GM12878 (cell line): ENCODE measurements at regions not wholly inside any gene's neighbourhood (a gene's known extent, or its start where the extent isn't known, plus 50 kb on each side); places are given as distances from the start of the nearest gene placed in this dataset.

ENCODE experiments used
- ATAC-seq: fragments of 200-7000 bp; cut with Tn5 transposase; 3 replicates; pipeline ENCODE4 v1.9.1; 2020; ENCODE audit warnings: mild to moderate bottlenecking, moderate library complexity
- BruUV-seq: library from RNA; stranded (reverse); fragments of 400-500 nt; replicated peaks from 2 replicates; lab custom pipeline; 2021; lab: Mats Ljungman, UMichigan
- CTCF ChIA-PET: fragments of 300-600 bp; sonication (Branson Sonifier 250); formaldehyde crosslinking; extraction: SDS; loops from one replicate; lab custom pipeline; 2021; ENCODE audit warnings: inconsistent platforms; lab: Yijun Ruan, JAX
- POLR2A ChIA-PET: fragments of 350-600 bp; formaldehyde crosslinking; extraction: SDS; loops from one replicate; lab custom pipeline; 2021; ENCODE audit warnings: inconsistent platforms; lab: Charles Lee
- RAD21 ChIA-PET: fragments of 300-600 bp; sonication (Branson Sonifier 250); formaldehyde crosslinking; loops from one replicate; lab custom pipeline; 2023; ENCODE audit warnings: antibody characterized with exemption; ENCODE audit not compliant: unreplicated experiment; lab: Charles Lee
- SMC1A ChIA-PET: fragments of 300-600 bp; sonication (Branson Sonifier 250); formaldehyde crosslinking; loops from one replicate; lab custom pipeline; 2023; ENCODE audit not compliant: unreplicated experiment, uncharacterized antibody; lab: Charles Lee
- DNase-seq: peaks from one replicate; pipeline ENCODE4 v3.0.0-alpha.2; 2011; ENCODE audit warnings: low read depth, low spot score
- FAIRE-seq: peaks from 3 replicates; lab custom pipeline; 2011; peaks lifted over from hg19 to GRCh38; lab: Jason Lieb, UNC
- H2AFZ ChIP-seq: 2 replicates; pipeline ENCODE4 v1.6.0; 2011; ENCODE audit warnings: low read depth, low read length, control low read depth; ENCODE audit not compliant: control insufficient read depth
- H3K27ac ChIP-seq: 2 replicates; pipeline ENCODE4 v1.5.1; 2011; ENCODE audit warnings: control low read depth; ENCODE audit not compliant: control insufficient read depth, insufficient read depth
- H3K27me3 ChIP-seq, 2 experiments: replicated peaks in 1 of 2; 2 replicates each; pipeline versions ENCODE4 v1.6.0 to v1.6.1; 2011; ENCODE audit warnings: low read length in 1 of 2; ENCODE audit not compliant: control insufficient read depth in 2 of 2, insufficient read depth in 2 of 2
- H3K36me3 ChIP-seq, 2 experiments: 2 replicates each; pipeline ENCODE4 v1.5.1; 2011; ENCODE audit warnings: low read length in 1 of 2; ENCODE audit not compliant: control insufficient read depth in 2 of 2, insufficient read depth in 2 of 2
- H3K4me1 ChIP-seq: 2 replicates; pipeline ENCODE4 v1.6.1; 2011; ENCODE audit warnings: mild to moderate bottlenecking, low read length, moderate library complexity, mixed read lengths; ENCODE audit not compliant: control insufficient read depth, insufficient read depth
- H3K4me2 ChIP-seq: 2 replicates; pipeline ENCODE4 v1.6.0; 2011; ENCODE audit warnings: control low read depth; ENCODE audit not compliant: control insufficient read depth, insufficient read depth
- H3K4me3 ChIP-seq: fragments of 200-600 bp; sonication (generic); 2 replicates; pipeline ENCODE4 v1.5.1; 2016
- H3K79me2 ChIP-seq: 2 replicates; pipeline ENCODE4 v1.6.0; 2011; ENCODE audit warnings: low read length; ENCODE audit not compliant: control insufficient read depth, insufficient read depth
- H3K9ac ChIP-seq: 2 replicates; pipeline ENCODE4 v1.8.0; 2011; ENCODE audit warnings: low read length, control low read depth, mixed read lengths; ENCODE audit not compliant: control insufficient read depth, insufficient read depth
- H3K9me3 ChIP-seq: replicated peaks from 3 replicates; pipeline ENCODE4 v1.5.1; 2011; ENCODE audit warnings: mild to moderate bottlenecking, low read length; ENCODE audit not compliant: control insufficient read depth, insufficient read depth
- H4K20me1 ChIP-seq: 2 replicates; pipeline ENCODE4 v1.6.0; 2011; ENCODE audit not compliant: control insufficient read depth, insufficient read depth
- BRCA1 ChIP-seq: IDR thresholded peaks from 2 replicates; pipeline ENCODE4 v1.6.1; 2011; ENCODE audit warnings: low read depth, low read length, improper control_type of control experiment
- CBFB ChIP-seq: IDR thresholded peaks from 2 replicates; pipeline ENCODE4 v1.6.1; 2016; ENCODE audit warnings: antibody characterized with exemption, low read depth
- EZH2 ChIP-seq: IDR thresholded peaks from 2 replicates; pipeline ENCODE4 v1.6.1; 2012; ENCODE audit warnings: low read depth, mild to moderate bottlenecking, control low read depth, inconsistent platforms, low read length, borderline replicate concordance; ENCODE audit not compliant: control insufficient read depth
- KAT2A ChIP-seq: conservative IDR thresholded peaks from 2 replicates; pipeline ENCODE4 v1.6.1; 2011; ENCODE audit warnings: low read depth, low read length; ENCODE audit not compliant: control insufficient read depth
- NR2C1 ChIP-seq: fragments of 450-650 bp; IDR thresholded peaks from 2 replicates; pipeline ENCODE4 v1.6.1; 2017; ENCODE audit warnings: antibody characterized with exemption, mild to moderate bottlenecking, moderate library complexity
- NRF1 ChIP-seq: conservative IDR thresholded peaks from 2 replicates; pipeline ENCODE4 v1.6.1; 2011; ENCODE audit warnings: mild to moderate bottlenecking, low read depth, low read length, improper control_type of control experiment
- RAD51 ChIP-seq: fragments of 450-650 bp; IDR thresholded peaks from 2 replicates; pipeline ENCODE4 v1.6.1; 2016; ENCODE audit warnings: moderate library complexity, mild to moderate bottlenecking, inconsistent platforms
- SPI1 ChIP-seq: IDR thresholded peaks from 2 replicates; pipeline ENCODE4 v1.6.1; 2011; ENCODE audit warnings: low read depth, mild to moderate bottlenecking, low read length, moderate library complexity, borderline replicate concordance; ENCODE audit not compliant: insufficient read depth
- SREBF2 ChIP-seq: IDR thresholded peaks from 2 replicates; pipeline ENCODE4 v1.6.1; 2012; ENCODE audit warnings: mild to moderate bottlenecking, low read length
- ZNF274 ChIP-seq: IDR thresholded peaks from one replicate; pipeline ENCODE4 v1.8.0; 2011; ENCODE audit not compliant: insufficient read length, insufficient read depth
- WGBS: methylation state at CpG from one replicate; pipeline ENCODE4 v1.1.6; 2016; ENCODE audit warnings: low lambda C conversion rate; ENCODE audit not compliant: insufficient replicate concordance, insufficient coverage; ENCODE audit errors: missing lambda C conversion rate; 5-methylcytosine and 5-hydroxymethylcytosine counted together
- in situ Hi-C: fragments of 300-500 bp; cut with MboI; formaldehyde crosslinking; loops from 9 replicates; pipeline ENCODE4 v1.14.3; 2018; ENCODE audit warnings: mixed read lengths
- intact Hi-C: fragments of 100-400 bp; cut with micrococcal nuclease; formaldehyde crosslinking; loops from one replicate; pipeline ENCODE4 v1.14.2; 2022; ENCODE audit not compliant: unreplicated experiment
- TF ChIP-seq, protein P1 (sequence below): fragments of 450-650 bp; IDR thresholded peaks from 2 replicates; pipeline ENCODE4 v1.6.1; 2018; ENCODE audit warnings: mild to moderate bottlenecking, low read depth, moderate library complexity; ENCODE audit not compliant: partially characterized antibody
- TF ChIP-seq, protein P2 (sequence below): IDR thresholded peaks from 2 replicates; pipeline ENCODE4 v1.6.1; 2012; ENCODE audit warnings: low read depth, low read length, improper control_type of control experiment

DNA sequence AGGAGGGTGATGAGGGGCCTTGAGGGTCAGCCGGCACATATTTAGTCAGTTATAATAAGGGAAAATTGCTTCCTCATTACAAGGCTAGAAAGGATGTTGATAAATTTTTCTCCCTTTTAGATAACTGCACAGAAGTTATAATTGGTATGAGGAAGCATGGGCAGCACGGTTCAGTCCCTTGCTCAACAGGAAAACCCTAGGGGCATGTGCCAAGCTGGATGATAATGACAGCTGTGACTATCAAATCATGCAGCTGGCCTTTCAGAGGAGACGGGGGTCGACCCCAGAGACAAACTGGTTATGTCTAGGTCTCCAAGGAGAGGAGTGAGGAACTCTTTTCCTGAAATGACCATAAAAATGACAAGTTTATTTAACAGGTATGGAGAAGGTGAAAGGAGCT is 448.1 kb upstream of the VRK2 start (continued):
- TF ChIP-seq, protein P1, sequence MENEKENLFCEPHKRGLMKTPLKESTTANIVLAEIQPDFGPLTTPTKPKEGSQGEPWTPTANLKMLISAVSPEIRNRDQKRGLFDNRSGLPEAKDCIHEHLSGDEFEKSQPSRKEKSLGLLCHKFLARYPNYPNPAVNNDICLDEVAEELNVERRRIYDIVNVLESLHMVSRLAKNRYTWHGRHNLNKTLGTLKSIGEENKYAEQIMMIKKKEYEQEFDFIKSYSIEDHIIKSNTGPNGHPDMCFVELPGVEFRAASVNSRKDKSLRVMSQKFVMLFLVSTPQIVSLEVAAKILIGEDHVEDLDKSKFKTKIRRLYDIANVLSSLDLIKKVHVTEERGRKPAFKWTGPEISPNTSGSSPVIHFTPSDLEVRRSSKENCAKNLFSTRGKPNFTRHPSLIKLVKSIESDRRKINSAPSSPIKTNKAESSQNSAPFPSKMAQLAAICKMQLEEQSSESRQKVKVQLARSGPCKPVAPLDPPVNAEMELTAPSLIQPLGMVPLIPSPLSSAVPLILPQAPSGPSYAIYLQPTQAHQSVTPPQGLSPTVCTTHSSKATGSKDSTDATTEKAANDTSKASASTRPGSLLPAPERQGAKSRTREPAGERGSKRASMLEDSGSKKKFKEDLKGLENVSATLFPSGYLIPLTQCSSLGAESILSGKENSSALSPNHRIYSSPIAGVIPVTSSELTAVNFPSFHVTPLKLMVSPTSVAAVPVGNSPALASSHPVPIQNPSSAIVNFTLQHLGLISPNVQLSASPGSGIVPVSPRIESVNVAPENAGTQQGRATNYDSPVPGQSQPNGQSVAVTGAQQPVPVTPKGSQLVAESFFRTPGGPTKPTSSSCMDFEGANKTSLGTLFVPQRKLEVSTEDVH, result no peak
- no peak for TF ChIP-seq SREBF2
- TF ChIP-seq KAT2A, result no peak
- TF ChIP-seq, protein P2, sequence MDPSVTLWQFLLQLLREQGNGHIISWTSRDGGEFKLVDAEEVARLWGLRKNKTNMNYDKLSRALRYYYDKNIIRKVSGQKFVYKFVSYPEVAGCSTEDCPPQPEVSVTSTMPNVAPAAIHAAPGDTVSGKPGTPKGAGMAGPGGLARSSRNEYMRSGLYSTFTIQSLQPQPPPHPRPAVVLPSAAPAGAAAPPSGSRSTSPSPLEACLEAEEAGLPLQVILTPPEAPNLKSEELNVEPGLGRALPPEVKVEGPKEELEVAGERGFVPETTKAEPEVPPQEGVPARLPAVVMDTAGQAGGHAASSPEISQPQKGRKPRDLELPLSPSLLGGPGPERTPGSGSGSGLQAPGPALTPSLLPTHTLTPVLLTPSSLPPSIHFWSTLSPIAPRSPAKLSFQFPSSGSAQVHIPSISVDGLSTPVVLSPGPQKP, result no peak
- TF ChIP-seq RAD51, result no peak
- no peak for TF ChIP-seq ZNF274
- TF ChIP-seq CBFB, result no peak
- TF ChIP-seq BRCA1, result no peak
- TF ChIP-seq EZH2, result no peak
- TF ChIP-seq NR2C1, result no peak

DNA sequence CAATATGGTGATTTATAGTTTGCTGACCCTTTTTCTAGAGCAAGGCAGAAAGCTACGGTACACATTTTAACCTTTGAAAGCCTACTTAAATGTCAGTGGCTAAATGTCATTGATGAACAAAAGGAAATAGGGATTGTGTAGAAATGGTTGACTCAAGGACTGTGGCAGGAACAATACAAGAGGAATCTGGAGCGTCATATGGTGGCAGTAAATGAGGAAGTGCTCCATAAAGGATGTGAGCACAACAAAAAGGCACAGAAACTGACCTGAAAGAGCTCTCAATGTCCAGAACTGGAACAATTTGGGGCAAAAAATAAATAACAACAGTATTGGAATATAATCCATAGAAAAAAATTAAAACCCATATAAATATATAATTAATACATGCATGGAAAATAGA is 443.9 kb upstream of the VRK2 start:
- no peak overlapping the region for H3K4me2 ChIP-seq
- no peaks in the 10 kb centered on the region for H3K36me3 ChIP-seq
- no peaks in the 10 kb centered on the region for H4K20me1 ChIP-seq
- CTCF ChIA-PET, result interaction anchor here (0.6 to 0.9 kb wide), 2 partner anchors 9 to 701 kb away, joined by 3 to 4 read pairs; no protein-coding TSS in a partner anchor
- ATAC-seq, result peak; percentile 67
- POLR2A ChIA-PET, result no interaction called here
- BruUV-seq, result no TSS peak
- no peak overlapping the region for H3K9ac ChIP-seq
- H3K79me2 ChIP-seq, result no peaks in the 10 kb centered on the region
- no peak for FAIRE-seq
- WGBS, result 21% methylated on average over 2 of the region's 2 CpGs
- H3K9me3 ChIP-seq, result no peaks in the 10 kb centered on the region
- no peaks in the 10 kb centered on the region for H3K27me3 ChIP-seq
- TF ChIP-seq NRF1 (no peak), SPI1 (peak; percentile 74; the same call in 1 of the 2 replicates)
- intact Hi-C loops, result no loop called here
- RAD21 ChIA-PET, result no interaction called here
- in situ Hi-C loops, result no loop called here
- SMC1A ChIA-PET, result interaction anchor here (2.2 kb wide), 1 partner anchor 13 kb away, joined by 11 read pairs; no protein-coding TSS in a partner anchor
- no peak for DNase-seq
- no peak overlapping the region for H3K4me3 ChIP-seq
- no peak overlapping the region for H2AFZ ChIP-seq
- no peaks in the 10 kb centered on the region for H3K4me1 ChIP-seq
- no peak overlapping the region for H3K27ac ChIP-seq
